ENCODE measurements at regions not wholly inside any gene's neighbourhood (a gene's known extent, or its start where the extent isn't known, plus 50 kb on each side); places are given as distances from the start of the nearest gene placed in this dataset.

DNA sequence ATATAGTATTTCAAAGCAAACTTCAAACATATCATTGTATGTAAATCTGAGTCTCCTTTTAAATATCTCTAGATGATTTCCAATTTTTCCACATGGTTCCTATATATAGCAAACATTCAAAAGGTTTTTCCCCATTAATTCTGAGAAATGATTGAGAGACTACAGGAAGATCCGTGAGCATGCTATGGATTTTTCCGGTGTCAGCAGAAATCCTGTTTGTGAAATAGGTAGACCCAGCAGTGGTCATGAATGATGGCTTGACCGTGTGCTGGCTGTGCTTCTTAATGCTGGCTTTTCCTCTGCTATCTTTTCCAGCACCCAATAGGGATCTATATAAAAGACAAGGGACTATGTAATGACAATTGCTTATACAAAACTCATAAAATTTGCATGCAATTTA, 485.3 kb downstream of the PSAT1 start:
- H3K36me3 ChIP-seq (ENCODE audit: control insufficient read depth, insufficient read depth, low read length) = no peaks in the 10 kb centered on the region
- no peaks in the 10 kb centered on the region for H3K9me3 ChIP-seq (ENCODE audit: control insufficient read depth, insufficient read depth, low read length)
- H3K27ac ChIP-seq (ENCODE audit: low read depth, low read length) = no peak overlapping the region
- H3K4me3 ChIP-seq (ENCODE audit: low read depth, low read length) = no peak overlapping the region
- no peak overlapping the region for H3K9ac ChIP-seq (ENCODE audit: low read depth, low read length)
- H3K27me3 ChIP-seq (ENCODE audit: control insufficient read depth, insufficient read depth, low read length) = no peaks in the 10 kb centered on the region
- H3K4me1 ChIP-seq (ENCODE audit: control insufficient read depth, insufficient read depth, low read length) = peaks cover 6% of the 10 kb centered on the region; the same call in 1 of the 2 replicates

DNA sequence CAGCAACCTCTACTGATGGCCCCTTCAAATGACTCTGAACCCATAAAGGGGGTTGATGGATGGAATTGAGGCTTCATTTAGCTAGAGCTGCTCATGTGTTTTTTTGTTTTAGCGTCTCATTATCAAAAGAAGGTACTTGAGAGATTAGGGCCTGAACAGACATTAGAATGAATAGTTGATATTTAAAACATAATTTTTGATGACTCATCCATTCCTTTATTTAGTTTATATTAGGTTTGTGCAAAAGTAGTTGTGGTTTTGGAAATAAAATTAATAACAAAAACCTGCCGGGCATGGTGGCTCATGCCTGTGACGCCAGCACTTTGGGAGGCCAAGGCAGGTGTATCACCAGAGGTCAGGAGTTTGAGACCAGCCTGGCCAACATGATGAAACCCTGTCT, 485.9 kb downstream of the PSAT1 start:
- no peak overlapping the region for H3K27ac ChIP-seq (ENCODE audit: low read depth, low read length)
- no peaks in the 10 kb centered on the region for H3K27me3 ChIP-seq (ENCODE audit: control insufficient read depth, insufficient read depth, low read length)
- H3K4me1 ChIP-seq (ENCODE audit: control insufficient read depth, insufficient read depth, low read length) = peaks cover 1% of the 10 kb centered on the region; the same call in 1 of the 2 replicates
- no peaks in the 10 kb centered on the region for H3K9me3 ChIP-seq (ENCODE audit: control insufficient read depth, insufficient read depth, low read length)
- no peak overlapping the region for H3K4me3 ChIP-seq (ENCODE audit: low read depth, low read length)
- H3K36me3 ChIP-seq (ENCODE audit: control insufficient read depth, insufficient read depth, low read length) = no peaks in the 10 kb centered on the region
- H3K9ac ChIP-seq (ENCODE audit: low read depth, low read length) = no peak overlapping the region

DNA sequence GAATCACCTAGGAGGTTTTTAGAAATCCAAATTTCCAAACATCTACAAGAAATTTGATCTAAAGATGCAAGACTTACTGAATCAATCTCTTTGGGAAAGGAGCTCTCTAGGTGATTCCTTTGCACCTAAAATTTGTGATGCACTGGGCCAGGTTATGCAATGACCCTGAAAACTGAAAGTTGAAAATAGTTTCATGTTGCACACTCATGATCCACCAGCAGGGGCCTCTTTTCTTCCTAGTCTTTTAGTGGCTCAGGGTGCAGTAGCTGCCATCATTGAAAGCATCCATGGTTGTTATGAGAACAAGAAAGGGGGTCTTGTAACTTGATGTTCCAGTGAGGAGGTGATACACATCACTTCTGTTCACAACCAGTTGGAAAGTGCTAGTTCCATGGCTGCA, 486.8 kb downstream of the PSAT1 start:
- no peaks in the 10 kb centered on the region for H3K9me3 ChIP-seq (ENCODE audit: control insufficient read depth, insufficient read depth, low read length)
- H3K9ac ChIP-seq (ENCODE audit: low read depth, low read length) = no peak overlapping the region

DNA sequence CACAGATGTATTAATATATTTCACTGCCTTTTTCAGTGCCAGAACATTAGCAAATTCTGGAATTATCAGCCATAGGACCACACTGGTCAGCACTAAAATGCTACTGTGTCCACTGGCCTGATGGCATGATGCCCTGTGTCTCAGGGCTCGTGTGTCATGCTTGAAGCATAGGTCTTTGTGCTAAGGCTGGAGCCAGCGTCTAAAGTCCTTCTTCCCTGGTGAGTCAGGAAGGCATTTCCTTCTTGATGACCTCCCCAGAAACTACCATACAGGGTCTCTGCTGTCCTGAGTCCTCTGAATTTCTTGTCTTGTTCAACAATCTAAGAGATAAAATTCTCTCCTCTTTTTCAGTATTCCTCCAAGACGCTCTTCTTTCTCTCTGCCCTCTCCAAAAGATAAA, 489.9 kb downstream of the PSAT1 start:
- H3K27me3 ChIP-seq (ENCODE audit: control insufficient read depth, insufficient read depth, low read length) = no peaks in the 10 kb centered on the region
- H3K9ac ChIP-seq (ENCODE audit: low read depth, low read length) = no peak overlapping the region
- no peak overlapping the region for H3K4me3 ChIP-seq (ENCODE audit: low read depth, low read length)
- H3K27ac ChIP-seq (ENCODE audit: low read depth, low read length) = no peak overlapping the region
- no peaks in the 10 kb centered on the region for H3K9me3 ChIP-seq (ENCODE audit: control insufficient read depth, insufficient read depth, low read length)
- H3K4me1 ChIP-seq (ENCODE audit: control insufficient read depth, insufficient read depth, low read length) = no peaks in the 10 kb centered on the region
- no peaks in the 10 kb centered on the region for H3K36me3 ChIP-seq (ENCODE audit: control insufficient read depth, insufficient read depth, low read length)

More for the DNA sequence above, 486.8 kb downstream of the PSAT1 start:
- no peak overlapping the region for H3K27ac ChIP-seq (ENCODE audit: low read depth, low read length)
- H3K4me3 ChIP-seq (ENCODE audit: low read depth, low read length) = no peak overlapping the region
- no peaks in the 10 kb centered on the region for H3K36me3 ChIP-seq (ENCODE audit: control insufficient read depth, insufficient read depth, low read length)
- H3K4me1 ChIP-seq (ENCODE audit: control insufficient read depth, insufficient read depth, low read length) = no peaks in the 10 kb centered on the region
- H3K27me3 ChIP-seq (ENCODE audit: control insufficient read depth, insufficient read depth, low read length) = no peaks in the 10 kb centered on the region

DNA sequence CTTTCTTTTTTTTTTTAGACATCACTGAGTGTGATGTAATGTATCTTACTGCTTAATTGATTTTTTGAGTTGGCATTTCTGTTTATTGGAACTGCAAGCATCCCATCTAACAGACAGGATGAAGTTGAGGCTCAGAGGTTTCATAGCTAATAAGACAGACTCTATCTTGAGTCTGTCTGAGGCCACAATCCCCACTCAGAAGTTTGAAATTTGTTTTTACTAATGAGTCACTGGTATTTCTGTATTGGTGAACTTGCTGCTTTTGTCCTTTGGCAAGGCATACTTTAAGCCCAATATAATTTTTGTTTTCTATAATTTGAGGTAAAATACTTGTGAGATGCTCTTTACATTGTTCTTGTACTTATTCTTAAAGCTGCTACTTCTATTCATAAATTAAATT, 491.2 kb downstream of the PSAT1 start:
- Histone ChIP-seq H3K4me1 (ENCODE audit: control insufficient read depth, insufficient read depth, low read length) (no peaks in the 10 kb centered on the region), H3K4me3 (ENCODE audit: low read depth, low read length) (no peak overlapping the region), H3K27me3 (ENCODE audit: control insufficient read depth, insufficient read depth, low read length) (no peaks in the 10 kb centered on the region), H3K9me3 (ENCODE audit: control insufficient read depth, insufficient read depth, low read length) (no peaks in the 10 kb centered on the region), H3K27ac (ENCODE audit: low read depth, low read length) (no peak overlapping the region), H3K36me3 (ENCODE audit: control insufficient read depth, insufficient read depth, low read length) (no peaks in the 10 kb centered on the region), H3K9ac (ENCODE audit: low read depth, low read length) (no peak overlapping the region)

DNA sequence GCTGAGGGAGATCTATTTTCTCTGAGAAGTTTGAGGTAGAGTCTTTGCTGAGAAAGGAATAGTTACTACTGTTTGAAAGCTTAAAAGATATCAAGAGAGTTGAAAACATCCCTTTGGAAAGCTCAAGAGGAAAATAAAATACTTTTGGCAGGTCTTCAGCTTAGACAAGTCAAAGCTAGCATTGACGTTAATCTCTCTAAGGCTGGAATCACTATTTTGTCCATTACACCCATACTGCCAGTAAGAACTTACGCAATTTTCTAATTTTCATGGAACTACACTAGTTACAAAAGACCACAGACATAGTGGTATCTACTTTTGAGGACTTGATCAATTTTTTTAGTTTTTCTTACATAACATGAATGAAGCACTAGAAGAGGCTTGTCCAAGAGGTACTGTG, 494.9 kb downstream of the PSAT1 start:
- no peak overlapping the region for H3K9ac ChIP-seq (ENCODE audit: low read depth, low read length)
- no peak overlapping the region for H3K27ac ChIP-seq (ENCODE audit: low read depth, low read length)
- no peak overlapping the region for H3K4me3 ChIP-seq (ENCODE audit: low read depth, low read length)
- no peaks in the 10 kb centered on the region for H3K36me3 ChIP-seq (ENCODE audit: control insufficient read depth, insufficient read depth, low read length)
- H3K9me3 ChIP-seq (ENCODE audit: control insufficient read depth, insufficient read depth, low read length) = no peaks in the 10 kb centered on the region
- no peaks in the 10 kb centered on the region for H3K4me1 ChIP-seq (ENCODE audit: control insufficient read depth, insufficient read depth, low read length)
- no peaks in the 10 kb centered on the region for H3K27me3 ChIP-seq (ENCODE audit: control insufficient read depth, insufficient read depth, low read length)

DNA sequence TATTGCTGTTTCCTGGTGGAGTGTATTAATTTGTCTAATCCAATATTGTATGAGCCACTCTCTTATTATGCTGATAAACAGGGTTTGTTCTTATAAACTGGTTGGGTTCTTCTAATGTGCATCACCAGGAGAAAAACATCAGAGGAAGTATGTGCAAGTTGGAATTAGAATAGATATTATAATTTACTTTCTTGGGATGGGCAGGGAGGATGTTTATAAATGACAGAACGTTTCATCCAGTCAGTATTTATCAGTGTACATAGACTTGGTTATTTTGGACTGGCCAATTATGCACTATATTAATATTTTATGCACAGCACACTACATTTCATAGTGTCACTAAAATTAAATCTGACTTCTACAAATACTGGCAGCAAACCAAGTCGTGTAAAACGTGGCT, 495.8 kb downstream of the PSAT1 start:
- no peaks in the 10 kb centered on the region for H3K27me3 ChIP-seq (ENCODE audit: control insufficient read depth, insufficient read depth, low read length)
- no peaks in the 10 kb centered on the region for H3K36me3 ChIP-seq (ENCODE audit: control insufficient read depth, insufficient read depth, low read length)
- H3K4me3 ChIP-seq (ENCODE audit: low read depth, low read length) = no peak overlapping the region
- no peaks in the 10 kb centered on the region for H3K4me1 ChIP-seq (ENCODE audit: control insufficient read depth, insufficient read depth, low read length)
- no peak overlapping the region for H3K9ac ChIP-seq (ENCODE audit: low read depth, low read length)
- no peak overlapping the region for H3K27ac ChIP-seq (ENCODE audit: low read depth, low read length)
- no peaks in the 10 kb centered on the region for H3K9me3 ChIP-seq (ENCODE audit: control insufficient read depth, insufficient read depth, low read length)

DNA sequence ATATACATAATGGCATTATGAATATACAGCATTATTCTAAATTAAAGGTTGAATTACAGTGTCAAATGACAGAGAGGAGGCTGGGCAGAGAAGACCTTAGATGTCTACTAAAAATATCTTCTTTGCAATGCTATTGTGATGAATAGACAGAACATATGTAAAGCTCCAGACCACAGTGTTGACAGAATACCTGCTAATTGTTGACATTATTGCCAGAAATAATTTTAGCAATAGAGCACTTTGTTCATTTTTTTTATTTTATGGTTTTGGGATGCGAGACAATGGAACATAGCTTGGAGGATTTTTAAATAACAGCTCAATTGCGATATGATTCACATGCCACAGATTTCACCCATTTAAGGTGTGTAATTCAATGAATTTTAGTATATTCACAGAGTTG, 508.8 kb downstream of the PSAT1 start:
- no peak overlapping the region for H3K27ac ChIP-seq (ENCODE audit: low read depth, low read length)

DNA sequence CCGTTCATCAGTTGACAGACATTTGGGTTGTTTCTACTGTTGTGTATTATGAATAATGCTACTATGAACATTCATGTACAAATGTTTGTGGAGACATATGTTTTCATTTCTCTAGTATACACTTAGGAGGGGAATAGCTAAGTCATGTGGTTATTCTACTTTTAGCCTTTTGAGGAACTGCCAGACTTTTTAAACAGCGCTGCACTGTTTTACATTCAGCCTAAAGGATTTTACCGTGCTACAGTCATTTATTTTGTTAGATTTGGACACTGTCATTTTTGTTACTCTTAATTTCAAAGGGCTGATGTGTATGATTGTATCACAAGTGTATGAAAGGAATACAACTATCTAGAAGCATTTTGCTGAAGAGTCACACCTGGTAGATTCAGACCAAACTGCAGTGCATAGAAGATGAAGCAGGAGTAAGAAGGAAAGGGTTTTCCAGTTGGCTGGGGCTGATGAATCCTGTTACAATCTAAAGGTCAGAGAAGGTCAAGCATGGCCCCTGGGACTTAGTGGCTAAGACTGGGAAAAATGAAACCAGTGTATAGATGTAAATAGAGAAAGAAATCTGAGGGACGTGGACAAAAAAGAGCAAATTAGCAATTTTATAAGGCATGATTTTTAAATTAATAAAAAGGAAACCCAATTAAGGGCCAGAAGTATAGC, 509.7 kb downstream of the PSAT1 start:
- no peak overlapping the region for H3K9ac ChIP-seq (ENCODE audit: low read depth, low read length)
- no peaks in the 10 kb centered on the region for H3K36me3 ChIP-seq (ENCODE audit: control insufficient read depth, insufficient read depth, low read length)
- H3K4me3 ChIP-seq (ENCODE audit: low read depth, low read length) = no peak overlapping the region
- no peak overlapping the region for H3K27ac ChIP-seq (ENCODE audit: low read depth, low read length)
- H3K27me3 ChIP-seq (ENCODE audit: control insufficient read depth, insufficient read depth, low read length) = no peaks in the 10 kb centered on the region
- H3K9me3 ChIP-seq (ENCODE audit: control insufficient read depth, insufficient read depth, low read length) = no peaks in the 10 kb centered on the region
- H3K4me1 ChIP-seq (ENCODE audit: control insufficient read depth, insufficient read depth, low read length) = no peaks in the 10 kb centered on the region

More for the DNA sequence above, 508.8 kb downstream of the PSAT1 start:
- no peaks in the 10 kb centered on the region for H3K4me1 ChIP-seq (ENCODE audit: control insufficient read depth, insufficient read depth, low read length)
- H3K27me3 ChIP-seq (ENCODE audit: control insufficient read depth, insufficient read depth, low read length) = no peaks in the 10 kb centered on the region
- no peaks in the 10 kb centered on the region for H3K36me3 ChIP-seq (ENCODE audit: control insufficient read depth, insufficient read depth, low read length)
- H3K4me3 ChIP-seq (ENCODE audit: low read depth, low read length) = no peak overlapping the region
- no peaks in the 10 kb centered on the region for H3K9me3 ChIP-seq (ENCODE audit: control insufficient read depth, insufficient read depth, low read length)
- no peak overlapping the region for H3K9ac ChIP-seq (ENCODE audit: low read depth, low read length)

DNA sequence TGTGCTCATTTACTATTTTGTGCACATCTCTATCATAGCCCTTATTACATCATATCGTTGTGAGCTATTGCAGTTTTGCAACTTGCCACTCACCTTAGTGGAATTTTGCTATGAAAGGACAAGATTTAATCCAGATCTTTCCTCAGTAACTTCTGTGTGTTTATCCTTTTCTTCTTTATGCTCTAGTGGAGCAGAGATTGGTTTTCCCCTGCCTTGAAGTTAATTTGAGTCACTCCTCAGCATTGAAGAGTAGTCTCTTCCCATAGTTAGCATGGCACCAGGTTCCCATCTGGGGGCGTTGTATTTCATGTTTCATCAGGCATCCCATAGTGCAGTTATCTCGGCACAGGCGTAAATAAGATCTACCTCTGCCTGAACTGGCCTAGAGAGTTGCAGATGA, 510.4 kb downstream of the PSAT1 start:
- H3K9me3 ChIP-seq (ENCODE audit: control insufficient read depth, insufficient read depth, low read length) = no peaks in the 10 kb centered on the region

DNA sequence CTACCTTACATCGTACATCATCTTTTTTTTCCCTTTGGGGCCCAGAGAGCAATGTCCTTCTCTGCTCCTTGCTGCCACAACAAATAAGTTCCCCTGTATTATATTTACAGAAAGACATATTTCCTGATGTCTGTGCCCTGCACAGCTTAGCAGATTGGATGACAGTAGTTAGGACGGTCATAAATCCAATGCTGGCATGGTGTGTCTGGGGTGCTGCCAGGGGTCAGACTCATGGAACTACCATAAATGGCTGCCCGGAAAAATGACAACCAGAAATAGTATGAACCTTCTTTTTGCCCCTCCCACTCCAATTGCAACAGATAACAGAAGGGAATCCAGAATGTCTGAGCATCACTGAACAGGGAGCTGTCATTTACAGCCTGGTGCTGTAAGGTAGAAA, 511.1 kb downstream of the PSAT1 start:
- Histone ChIP-seq H3K9ac (ENCODE audit: low read depth, low read length) (no peak overlapping the region), H3K27ac (ENCODE audit: low read depth, low read length) (no peak overlapping the region), H3K4me3 (ENCODE audit: low read depth, low read length) (no peak overlapping the region), H3K27me3 (ENCODE audit: control insufficient read depth, insufficient read depth, low read length) (no peaks in the 10 kb centered on the region), H3K9me3 (ENCODE audit: control insufficient read depth, insufficient read depth, low read length) (no peaks in the 10 kb centered on the region), H3K36me3 (ENCODE audit: control insufficient read depth, insufficient read depth, low read length) (no peaks in the 10 kb centered on the region), H3K4me1 (ENCODE audit: control insufficient read depth, insufficient read depth, low read length) (no peaks in the 10 kb centered on the region)

More for the DNA sequence above, 510.4 kb downstream of the PSAT1 start:
- Histone ChIP-seq H3K4me1 (ENCODE audit: control insufficient read depth, insufficient read depth, low read length) (no peaks in the 10 kb centered on the region), H3K4me3 (ENCODE audit: low read depth, low read length) (no peak overlapping the region), H3K36me3 (ENCODE audit: control insufficient read depth, insufficient read depth, low read length) (no peaks in the 10 kb centered on the region), H3K9ac (ENCODE audit: low read depth, low read length) (no peak overlapping the region), H3K27me3 (ENCODE audit: control insufficient read depth, insufficient read depth, low read length) (no peaks in the 10 kb centered on the region), H3K27ac (ENCODE audit: low read depth, low read length) (no peak overlapping the region)

Data from HUES48 (cell line).